Ovary (tissue), 3 donors: ENCODE measurements at regions not wholly inside any gene's neighbourhood (a gene's known extent, or its start where the extent isn't known, plus 50 kb on each side); places are given as distances from the start of the nearest gene placed in this dataset.

Experiments
- EP300 ChIP-seq: sonication (generic); formaldehyde crosslinking; IDR thresholded peaks from one replicate; pipeline ENCODE4 v1.6.1; 2017; ENCODE audit warnings: antibody characterized with exemption
- POLR2A ChIP-seq: fragments of 450-650 bp; IDR thresholded peaks from one replicate; pipeline ENCODE4 v1.6.1; 2017; ENCODE audit warnings: antibody characterized with exemption, mild to moderate bottlenecking, moderate library complexity
- TF ChIP-seq, protein P1 (sequence below), 3 donors: fragments of 450-650 bp in 2 of 3; fragments of 200-600 bp in 1 of 3; IDR thresholded peaks; one replicate each; pipeline versions ENCODE4 v1.5.1 to v1.8.0; 2016 to 2022; ENCODE audit warnings: antibody characterized with exemption in 3 of 3, mild to moderate bottlenecking in 1 of 3
- donor health status: DM: no; HTN: no; CAD: no.

GRCh38 chr10:47141349-47141748, 158.6 kb upstream of the GDF10 start:
- TF ChIP-seq, protein P1, sequence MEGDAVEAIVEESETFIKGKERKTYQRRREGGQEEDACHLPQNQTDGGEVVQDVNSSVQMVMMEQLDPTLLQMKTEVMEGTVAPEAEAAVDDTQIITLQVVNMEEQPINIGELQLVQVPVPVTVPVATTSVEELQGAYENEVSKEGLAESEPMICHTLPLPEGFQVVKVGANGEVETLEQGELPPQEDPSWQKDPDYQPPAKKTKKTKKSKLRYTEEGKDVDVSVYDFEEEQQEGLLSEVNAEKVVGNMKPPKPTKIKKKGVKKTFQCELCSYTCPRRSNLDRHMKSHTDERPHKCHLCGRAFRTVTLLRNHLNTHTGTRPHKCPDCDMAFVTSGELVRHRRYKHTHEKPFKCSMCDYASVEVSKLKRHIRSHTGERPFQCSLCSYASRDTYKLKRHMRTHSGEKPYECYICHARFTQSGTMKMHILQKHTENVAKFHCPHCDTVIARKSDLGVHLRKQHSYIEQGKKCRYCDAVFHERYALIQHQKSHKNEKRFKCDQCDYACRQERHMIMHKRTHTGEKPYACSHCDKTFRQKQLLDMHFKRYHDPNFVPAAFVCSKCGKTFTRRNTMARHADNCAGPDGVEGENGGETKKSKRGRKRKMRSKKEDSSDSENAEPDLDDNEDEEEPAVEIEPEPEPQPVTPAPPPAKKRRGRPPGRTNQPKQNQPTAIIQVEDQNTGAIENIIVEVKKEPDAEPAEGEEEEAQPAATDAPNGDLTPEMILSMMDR (IDR thresholded peaks at IDR 0.05), result no peak
- TF ChIP-seq POLR2A (no peak), EP300 (no peak)
